ENCODE measurements at regions not wholly inside any gene's neighbourhood (a gene's known extent, or its start where the extent isn't known, plus 50 kb on each side); places are given as distances from the start of the nearest gene placed in this dataset.
"Not testable (repeated sequence)": the region's sequence is repeated elsewhere in the genome, so short reads cannot be mapped to it uniquely, and the experiment has no call there.

- DNase-seq (ENCODE audit: low read depth in 4 of 4, low spot score in 3 of 4), result peak in 1 of 4 donors; percentile 4
These were observed 554.5 kb upstream of the NR5A2 start for GRCh38 chr1:199472978-199473377.

- DNase-seq (ENCODE audit: low read depth in 4 of 4, low spot score in 3 of 4), result no peak
These were observed 552.8 kb upstream of the NR5A2 start for GRCh38 chr1:199474738-199475137.

GRCh38 chr1:199482426-199482825 lies 545.1 kb upstream of the NR5A2 start:
- DNase-seq (ENCODE audit: low read depth in 4 of 4, low spot score in 3 of 4), result no peak

GRCh38 chr1:199489594-199489993 lies 537.9 kb upstream of the NR5A2 start:
- DNase-seq (ENCODE audit: low read depth in 4 of 4, low spot score in 3 of 4), result no peak

GRCh38 chr1:199490769-199491527 lies 536.6 kb upstream of the NR5A2 start:
- no peak for DNase-seq (ENCODE audit: low read depth in 4 of 4, low spot score in 3 of 4)

GRCh38 chr1:199495432-199495831 lies 532.1 kb upstream of the NR5A2 start:
- no peak for DNase-seq (ENCODE audit: low read depth in 4 of 4, low spot score in 3 of 4)

GRCh38 chr1:199498802-199499201 lies 528.7 kb upstream of the NR5A2 start:
- not testable (repeated sequence) for DNase-seq (ENCODE audit: low read depth in 4 of 4, low spot score in 3 of 4)

- no peak for DNase-seq (ENCODE audit: low read depth in 4 of 4, low spot score in 3 of 4)
These were observed 519.4 kb upstream of the NR5A2 start for GRCh38 chr1:199508072-199508471.

GRCh38 chr1:199508653-199509052 lies 518.9 kb upstream of the NR5A2 start:
- DNase-seq (ENCODE audit: low read depth in 4 of 4, low spot score in 3 of 4), result no peak

- DNase-seq (ENCODE audit: low read depth in 4 of 4, low spot score in 3 of 4), result no peak
These were observed 518.1 kb upstream of the NR5A2 start for GRCh38 chr1:199509456-199509855.

- no peak for DNase-seq (ENCODE audit: low read depth in 4 of 4, low spot score in 3 of 4)
These were observed 517.2 kb upstream of the NR5A2 start for GRCh38 chr1:199510314-199510713.

GRCh38 chr1:199512037-199512710 lies 515.3 kb upstream of the NR5A2 start:
- peak; percentile 7 to 39 (median 22) for DNase-seq (ENCODE audit: low read depth in 4 of 4, low spot score in 3 of 4)

- DNase-seq (ENCODE audit: low read depth in 4 of 4, low spot score in 3 of 4), result no peak
These were observed 512.2 kb upstream of the NR5A2 start for GRCh38 chr1:199515261-199515660.

GRCh38 chr1:199522338-199522737 lies 505.2 kb upstream of the NR5A2 start:
- no peak for DNase-seq (ENCODE audit: low read depth in 4 of 4, low spot score in 3 of 4)

- no peak for DNase-seq (ENCODE audit: low read depth in 4 of 4, low spot score in 3 of 4)
These were observed 504.6 kb upstream of the NR5A2 start for GRCh38 chr1:199522936-199523335.

GRCh38 chr1:199529324-199529723 lies 498.2 kb upstream of the NR5A2 start:
- no peak for DNase-seq (ENCODE audit: low read depth in 4 of 4, low spot score in 3 of 4)

GRCh38 chr1:199533361-199533760 lies 494.1 kb upstream of the NR5A2 start:
- DNase-seq (ENCODE audit: low read depth in 4 of 4, low spot score in 3 of 4), result not testable (repeated sequence)

GRCh38 chr1:199545780-199546179 lies 481.7 kb upstream of the NR5A2 start:
- no peak for DNase-seq (ENCODE audit: low read depth in 4 of 4, low spot score in 3 of 4)

- DNase-seq (ENCODE audit: low read depth in 4 of 4, low spot score in 3 of 4), result no peak
These were observed 481.2 kb upstream of the NR5A2 start for GRCh38 chr1:199546323-199546722.

GRCh38 chr1:199549421-199549820 lies 478.1 kb upstream of the NR5A2 start:
- no peak for DNase-seq (ENCODE audit: low read depth in 4 of 4, low spot score in 3 of 4)

- DNase-seq (ENCODE audit: low read depth in 4 of 4, low spot score in 3 of 4), result no peak
These were observed 477.1 kb upstream of the NR5A2 start for GRCh38 chr1:199550199-199551065.

Data from right renal pelvis (tissue), 4 donors.